ENCODE measurements at regions not wholly inside any gene's neighbourhood (a gene's known extent, or its start where the extent isn't known, plus 50 kb on each side); places are given as distances from the start of the nearest gene placed in this dataset.

DNA sequence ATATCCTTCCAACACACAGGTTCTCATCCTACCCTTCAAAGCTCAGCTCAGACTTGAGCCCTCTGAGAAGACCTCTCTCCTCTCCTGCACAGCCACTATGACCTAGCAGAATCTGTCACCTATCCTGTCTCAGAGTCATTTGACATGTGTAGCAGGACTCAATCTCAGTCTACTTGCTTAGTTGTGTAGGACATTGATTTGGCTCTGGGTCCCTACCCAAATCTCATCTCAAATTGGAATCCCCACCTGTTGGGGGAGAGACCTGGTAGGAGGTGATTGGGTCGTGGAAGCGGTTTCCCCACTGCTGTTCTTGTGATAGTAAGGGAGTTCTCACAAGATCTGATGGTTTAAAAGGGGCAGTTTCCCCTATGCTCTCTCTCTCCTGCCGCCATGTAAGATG is 297.9 kb downstream of the CD83 start:
- no peak for TF ChIP-seq TCF7L2 (IDR thresholded peaks at IDR 0.05; ENCODE audit: borderline replicate concordance, extremely low read depth, insufficient read depth, insufficient read length)
- no peak for TF ChIP-seq EZH2 (IDR thresholded peaks at IDR 0.05)
- TF ChIP-seq, protein P1, sequence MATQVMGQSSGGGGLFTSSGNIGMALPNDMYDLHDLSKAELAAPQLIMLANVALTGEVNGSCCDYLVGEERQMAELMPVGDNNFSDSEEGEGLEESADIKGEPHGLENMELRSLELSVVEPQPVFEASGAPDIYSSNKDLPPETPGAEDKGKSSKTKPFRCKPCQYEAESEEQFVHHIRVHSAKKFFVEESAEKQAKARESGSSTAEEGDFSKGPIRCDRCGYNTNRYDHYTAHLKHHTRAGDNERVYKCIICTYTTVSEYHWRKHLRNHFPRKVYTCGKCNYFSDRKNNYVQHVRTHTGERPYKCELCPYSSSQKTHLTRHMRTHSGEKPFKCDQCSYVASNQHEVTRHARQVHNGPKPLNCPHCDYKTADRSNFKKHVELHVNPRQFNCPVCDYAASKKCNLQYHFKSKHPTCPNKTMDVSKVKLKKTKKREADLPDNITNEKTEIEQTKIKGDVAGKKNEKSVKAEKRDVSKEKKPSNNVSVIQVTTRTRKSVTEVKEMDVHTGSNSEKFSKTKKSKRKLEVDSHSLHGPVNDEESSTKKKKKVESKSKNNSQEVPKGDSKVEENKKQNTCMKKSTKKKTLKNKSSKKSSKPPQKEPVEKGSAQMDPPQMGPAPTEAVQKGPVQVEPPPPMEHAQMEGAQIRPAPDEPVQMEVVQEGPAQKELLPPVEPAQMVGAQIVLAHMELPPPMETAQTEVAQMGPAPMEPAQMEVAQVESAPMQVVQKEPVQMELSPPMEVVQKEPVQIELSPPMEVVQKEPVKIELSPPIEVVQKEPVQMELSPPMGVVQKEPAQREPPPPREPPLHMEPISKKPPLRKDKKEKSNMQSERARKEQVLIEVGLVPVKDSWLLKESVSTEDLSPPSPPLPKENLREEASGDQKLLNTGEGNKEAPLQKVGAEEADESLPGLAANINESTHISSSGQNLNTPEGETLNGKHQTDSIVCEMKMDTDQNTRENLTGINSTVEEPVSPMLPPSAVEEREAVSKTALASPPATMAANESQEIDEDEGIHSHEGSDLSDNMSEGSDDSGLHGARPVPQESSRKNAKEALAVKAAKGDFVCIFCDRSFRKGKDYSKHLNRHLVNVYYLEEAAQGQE (IDR thresholded peaks at IDR 0.05; ENCODE audit: low read depth) = no peak
- TF ChIP-seq, protein P2, sequence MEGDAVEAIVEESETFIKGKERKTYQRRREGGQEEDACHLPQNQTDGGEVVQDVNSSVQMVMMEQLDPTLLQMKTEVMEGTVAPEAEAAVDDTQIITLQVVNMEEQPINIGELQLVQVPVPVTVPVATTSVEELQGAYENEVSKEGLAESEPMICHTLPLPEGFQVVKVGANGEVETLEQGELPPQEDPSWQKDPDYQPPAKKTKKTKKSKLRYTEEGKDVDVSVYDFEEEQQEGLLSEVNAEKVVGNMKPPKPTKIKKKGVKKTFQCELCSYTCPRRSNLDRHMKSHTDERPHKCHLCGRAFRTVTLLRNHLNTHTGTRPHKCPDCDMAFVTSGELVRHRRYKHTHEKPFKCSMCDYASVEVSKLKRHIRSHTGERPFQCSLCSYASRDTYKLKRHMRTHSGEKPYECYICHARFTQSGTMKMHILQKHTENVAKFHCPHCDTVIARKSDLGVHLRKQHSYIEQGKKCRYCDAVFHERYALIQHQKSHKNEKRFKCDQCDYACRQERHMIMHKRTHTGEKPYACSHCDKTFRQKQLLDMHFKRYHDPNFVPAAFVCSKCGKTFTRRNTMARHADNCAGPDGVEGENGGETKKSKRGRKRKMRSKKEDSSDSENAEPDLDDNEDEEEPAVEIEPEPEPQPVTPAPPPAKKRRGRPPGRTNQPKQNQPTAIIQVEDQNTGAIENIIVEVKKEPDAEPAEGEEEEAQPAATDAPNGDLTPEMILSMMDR (IDR thresholded peaks at IDR 0.05 in 2 of 3, conservative IDR thresholded peaks at IDR 0.05 in 1 of 3; ENCODE audit: borderline replicate concordance in 1 of 3, insufficient read depth in 1 of 3, low read depth in 2 of 3, low read length in 2 of 3) = no peak
- TF ChIP-seq POLR2A (IDR thresholded peaks at IDR 0.05; ENCODE audit: borderline replicate concordance, extremely low read depth, insufficient read depth, insufficient read length) = no peak
- TF ChIP-seq, protein P3, sequence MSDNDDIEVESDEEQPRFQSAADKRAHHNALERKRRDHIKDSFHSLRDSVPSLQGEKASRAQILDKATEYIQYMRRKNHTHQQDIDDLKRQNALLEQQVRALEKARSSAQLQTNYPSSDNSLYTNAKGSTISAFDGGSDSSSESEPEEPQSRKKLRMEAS (IDR thresholded peaks at IDR 0.05) = no peak
- TF ChIP-seq SIN3A (IDR thresholded peaks at IDR 0.05; ENCODE audit: low read depth) = no peak
- TF ChIP-seq POLR2AphosphoS5 (IDR thresholded peaks at IDR 0.05; ENCODE audit: low read depth, low read length) = no peak
- no peak for TF ChIP-seq ELF1 (IDR thresholded peaks at IDR 0.05; ENCODE audit: borderline replicate concordance, low read depth)

Data from HCT116 (cell line).